H1 (cell line): ENCODE measurements at regions not wholly inside any gene's neighbourhood (a gene's known extent, or its start where the extent isn't known, plus 50 kb on each side); places are given as distances from the start of the nearest gene placed in this dataset.

Experiments used
- CTCF ChIA-PET: fragments of 300-600 bp; sonication (Branson Sonifier 250); formaldehyde crosslinking; loops from one replicate; lab custom pipeline; 2021; ENCODE audit not compliant: partially characterized antibody; lab: Charles Lee
- POLR2A ChIA-PET: fragments of 300-600 bp; sonication (Branson Sonifier 250); formaldehyde crosslinking; loops from one replicate; lab custom pipeline; 2021; ENCODE audit warnings: inconsistent platforms; ENCODE audit not compliant: partially characterized antibody; lab: Charles Lee
- DNase-seq, 2 experiments: peaks; one replicate each; pipeline versions ENCODE4 v3.0.0 to v3.0.0-alpha.2; 2010 to 2022; ENCODE audit warnings: low spot score in 2 of 2, low read depth in 1 of 2, mixed read lengths in 1 of 2
- FAIRE-seq: peaks from 2 replicates; lab custom pipeline; 2011; peaks lifted over from hg19 to GRCh38; lab: Jason Lieb, UNC
- H2AFZ ChIP-seq: 2 replicates; pipeline ENCODE4 v1.8.1; 2012; ENCODE audit warnings: low read length, inconsistent platforms
- H2AK5ac ChIP-seq: 2 replicates; pipeline ENCODE4 v1.6.1; 2013; ENCODE audit warnings: low read depth, low read length
- H2BK120ac ChIP-seq: replicated peaks from 2 replicates; pipeline ENCODE3; 2013; ENCODE audit warnings: low read depth, low read length, inconsistent platforms
- H2BK12ac ChIP-seq: 2 replicates; pipeline ENCODE4 v1.6.1; 2013; ENCODE audit warnings: low read depth, low read length
- H2BK15ac ChIP-seq: 2 replicates; pipeline ENCODE4 v1.6.1; 2013; ENCODE audit warnings: low read length
- H2BK20ac ChIP-seq: 2 replicates; pipeline ENCODE4 v1.6.1; 2013; ENCODE audit warnings: low read length
- H2BK5ac ChIP-seq: 2 replicates; pipeline ENCODE4 v1.6.1; 2013; ENCODE audit warnings: low read depth, low read length
- H3K14ac ChIP-seq: 2 replicates; pipeline ENCODE4 v1.6.1; 2013; ENCODE audit warnings: inconsistent platforms; ENCODE audit not compliant: insufficient read length
- H3K18ac ChIP-seq: 2 replicates; pipeline ENCODE4 v1.6.1; 2013; ENCODE audit warnings: low read length; ENCODE audit errors: extremely low read depth
- H3K23ac ChIP-seq: 2 replicates; pipeline ENCODE4 v1.6.1; 2013; ENCODE audit warnings: inconsistent platforms; ENCODE audit not compliant: insufficient read length
- H3K23me2 ChIP-seq: 2 replicates; pipeline ENCODE4 v1.6.1; 2013; ENCODE audit warnings: low read depth, low read length
- H3K27ac ChIP-seq: 2 replicates; pipeline ENCODE4 v1.6.1; 2011; ENCODE audit warnings: low read depth, low read length, inconsistent platforms
- H3K27me3 ChIP-seq, 4 experiments: replicated peaks in 1 of 4; 1 replicate in 1 of 4; 2 replicates in 3 of 4; pipeline versions ENCODE4 v1.6.1 to v1.8.1; 2011 to 2013; ENCODE audit warnings: low read length in 3 of 4, mild to moderate bottlenecking in 3 of 4, inconsistent platforms in 2 of 4, mixed read lengths in 2 of 4, moderate library complexity in 1 of 4; ENCODE audit not compliant: control insufficient read depth in 3 of 4, insufficient read depth in 3 of 4; ENCODE audit errors: extremely low read depth in 1 of 4
- H3K36me3 ChIP-seq, 4 experiments: 2 replicates each; pipeline versions ENCODE4 v1.6.1 to v1.8.1; 2011 to 2013; ENCODE audit warnings: mild to moderate bottlenecking in 4 of 4, low read length in 3 of 4, moderate library complexity in 2 of 4, control low read depth in 1 of 4, inconsistent platforms in 1 of 4; ENCODE audit not compliant: insufficient read depth in 4 of 4, control insufficient read depth in 2 of 4
- H3K4ac ChIP-seq: replicated peaks from 2 replicates; pipeline ENCODE3; 2013; ENCODE audit warnings: low read length, low read depth, mixed read lengths, inconsistent platforms; ENCODE audit not compliant: insufficient read length
- H3K4me1 ChIP-seq, 4 experiments: replicated peaks in 1 of 4; 1 replicate in 1 of 4; 2 replicates in 3 of 4; pipeline versions ENCODE4 v1.6.1 to v1.8.1; 2011 to 2013; ENCODE audit warnings: low read length in 3 of 4, inconsistent platforms in 2 of 4, mixed read lengths in 1 of 4; ENCODE audit not compliant: insufficient read depth in 4 of 4, control insufficient read depth in 3 of 4
- H3K4me2 ChIP-seq, 2 experiments: 2 replicates each; pipeline versions ENCODE4 v1.6.1 to v1.8.1; 2011 to 2013; ENCODE audit warnings: low read depth in 2 of 2, low read length in 2 of 2, control low read depth in 1 of 2, inconsistent platforms in 1 of 2, mild to moderate bottlenecking in 1 of 2; ENCODE audit not compliant: insufficient read depth in 1 of 2
- H3K4me3 ChIP-seq, 4 experiments: fragments of 200-600, 300-600 bp in 1 of 4; sonication (generic), shearing (Covaris generic), sonication (Bioruptor Twin) in 1 of 4; 2 replicates each; pipeline versions ENCODE4 v1.5.1 to v1.8.1; 2011 to 2016; ENCODE audit warnings: low read length in 4 of 4, low read depth in 3 of 4, control low read depth in 2 of 4, inconsistent platforms in 2 of 4, mild to moderate bottlenecking in 2 of 4, mixed read lengths in 1 of 4, moderate library complexity in 1 of 4; ENCODE audit not compliant: insufficient read depth in 2 of 4; ENCODE audit errors: extremely low read depth in 1 of 4
- H3K56ac ChIP-seq: replicated peaks from 2 replicates; pipeline ENCODE3; 2013; ENCODE audit warnings: low read depth, mild to moderate bottlenecking, mixed read lengths, low read length, inconsistent platforms; ENCODE audit not compliant: insufficient read length
- H3K79me1 ChIP-seq: 2 replicates; pipeline ENCODE4 v1.6.1; 2013; ENCODE audit warnings: low read depth, low read length, control low read depth
- H3K79me2 ChIP-seq, 2 experiments: 2 replicates each; pipeline versions ENCODE4 v1.6.1 to v1.8.1; 2012 to 2013; ENCODE audit warnings: low read length in 2 of 2, mild to moderate bottlenecking in 2 of 2, inconsistent platforms in 1 of 2; ENCODE audit not compliant: insufficient read depth in 2 of 2, control insufficient read depth in 1 of 2
- H3K9ac ChIP-seq, 4 experiments: replicated peaks in 1 of 4; 1 replicate in 1 of 4; 2 replicates in 3 of 4; pipeline versions ENCODE4 v1.6.1 to v1.8.1; 2011 to 2013; ENCODE audit warnings: low read depth in 3 of 4, low read length in 3 of 4, control low read depth in 2 of 4, mild to moderate bottlenecking in 2 of 4, moderate library complexity in 2 of 4, inconsistent platforms in 1 of 4; ENCODE audit errors: extremely low read depth in 1 of 4
- H3K9me3 ChIP-seq, 2 experiments: 2 replicates each; pipeline versions ENCODE4 v1.6.1 to v1.8.1; 2012 to 2013; ENCODE audit warnings: mild to moderate bottlenecking in 2 of 2, moderate library complexity in 2 of 2, control low read depth in 1 of 2, inconsistent platforms in 1 of 2, low read depth in 1 of 2, low read length in 1 of 2, mixed read lengths in 1 of 2; ENCODE audit not compliant: insufficient read depth in 2 of 2
- H4K20me1 ChIP-seq, 2 experiments: replicated peaks in 1 of 2; 2 replicates each; pipeline versions ENCODE3 to v1.8.1; 2011 to 2013; ENCODE audit warnings: inconsistent platforms in 2 of 2, low read length in 2 of 2, mild to moderate bottlenecking in 1 of 2; ENCODE audit not compliant: insufficient read depth in 2 of 2, control insufficient read depth in 1 of 2
- H4K5ac ChIP-seq: 2 replicates; pipeline ENCODE4 v1.6.1; 2013; ENCODE audit warnings: low read length, low read depth, mixed read lengths, inconsistent platforms; ENCODE audit not compliant: insufficient read length
- H4K8ac ChIP-seq: 2 replicates; pipeline ENCODE4 v1.8.0; 2013; ENCODE audit warnings: mild to moderate bottlenecking, moderate library complexity, low read length, inconsistent platforms; ENCODE audit not compliant: insufficient read depth; ENCODE audit errors: extremely low read depth
- H4K91ac ChIP-seq: replicated peaks from 2 replicates; pipeline ENCODE3; 2013; ENCODE audit warnings: low read length, mixed read lengths, inconsistent platforms; ENCODE audit not compliant: insufficient read length
- CREB1 ChIP-seq: IDR thresholded peaks from 2 replicates; pipeline ENCODE4 v1.6.1; 2012; ENCODE audit warnings: inconsistent platforms
- CTBP2 ChIP-seq: IDR thresholded peaks from 2 replicates; pipeline ENCODE4 v1.7.0; 2011; ENCODE audit warnings: borderline replicate concordance, mild to moderate bottlenecking, moderate library complexity, mixed read lengths, low read length; ENCODE audit not compliant: insufficient read depth, insufficient read length
- EP300 ChIP-seq, 2 experiments: IDR thresholded peaks; 1 replicate in 1 of 2; 2 replicates in 1 of 2; pipeline ENCODE4 v1.6.1; 2011 to 2012; ENCODE audit warnings: low read depth in 2 of 2, low read length in 2 of 2, mild to moderate bottlenecking in 2 of 2, borderline replicate concordance in 1 of 2, inconsistent platforms in 1 of 2, moderate library complexity in 1 of 2
- HDAC2 ChIP-seq, 2 experiments: fragments of 300-600 bp in 1 of 2; sonication (generic) in 1 of 2; IDR thresholded peaks; 2 replicates each; pipeline ENCODE4 v1.6.1; 2011 to 2012; ENCODE audit warnings: low read depth in 2 of 2, low read length in 2 of 2, mild to moderate bottlenecking in 2 of 2, moderate library complexity in 2 of 2, borderline replicate concordance in 1 of 2, inconsistent platforms in 1 of 2
- JUN ChIP-seq: IDR thresholded peaks from 2 replicates; pipeline ENCODE4 v1.6.1; 2011; ENCODE audit warnings: low read depth, mild to moderate bottlenecking, improper control_type of control experiment, low read length
- POU5F1 ChIP-seq: IDR thresholded peaks from 2 replicates; pipeline ENCODE4 v1.6.1; 2011; ENCODE audit warnings: low read depth, mild to moderate bottlenecking, low read length, moderate library complexity
- RNF2 ChIP-seq: fragments of 200-900, 300-1000 bp; sonication (generic); IDR thresholded peaks from 2 replicates; pipeline ENCODE4 v1.7.1; 2016; ENCODE audit warnings: borderline replicate concordance, low read depth, mild to moderate bottlenecking, antibody characterized with exemption, low read length; ENCODE audit not compliant: poor library complexity, severe bottlenecking; ENCODE audit errors: missing control alignments
- SIX5 ChIP-seq: IDR thresholded peaks from 2 replicates; pipeline ENCODE4 v1.6.1; 2011; ENCODE audit warnings: mild to moderate bottlenecking, low read depth, low read length
- SUZ12 ChIP-seq: fragments of 200-600 bp; sonication (generic); IDR thresholded peaks from 2 replicates; pipeline ENCODE4 v1.6.1; 2012; ENCODE audit warnings: mild to moderate bottlenecking, inconsistent platforms, low read length, moderate library complexity, mixed read lengths
- TAF7 ChIP-seq: optimal IDR thresholded peaks from 2 replicates; pipeline ENCODE3; 2011; ENCODE audit warnings: low read depth, mild to moderate bottlenecking, inconsistent platforms, low read length, moderate library complexity, borderline replicate concordance
- TEAD4 ChIP-seq: IDR thresholded peaks from 2 replicates; pipeline ENCODE4 v1.6.1; 2012; ENCODE audit warnings: low read depth, low read length, inconsistent platforms, mixed read lengths
- YY1 ChIP-seq: IDR thresholded peaks from 2 replicates; pipeline ENCODE4 v1.6.1; 2011; ENCODE audit warnings: low read depth, mild to moderate bottlenecking, low read length
- ZNF274 ChIP-seq: IDR thresholded peaks from 2 replicates; pipeline ENCODE4 v1.7.0; 2012; ENCODE audit warnings: low read length, borderline replicate concordance; ENCODE audit errors: extremely low read depth
- WGBS, 2 experiments: shearing (Covaris generic) in 1 of 2; methylation state at CpG; one replicate each; pipeline versions ENCODE4 v1.1.6 to v1.1.7; 2013 to 2015; ENCODE audit warnings: low lambda C conversion rate in 2 of 2, mixed read lengths in 2 of 2, inconsistent platforms in 1 of 2, low coverage in 1 of 2, missing lambda C conversion rate in 1 of 2; ENCODE audit not compliant: insufficient replicate concordance in 2 of 2, insufficient coverage in 1 of 2, insufficient read length in 1 of 2; ENCODE audit errors: extremely low coverage in 1 of 2, missing lambda C conversion rate in 1 of 2; 5-methylcytosine and 5-hydroxymethylcytosine counted together

GRCh38 chr1:87712261-87713010, 383.8 kb downstream of the LMO4 start:
- Histone ChIP-seq H3K4me2 (no peak overlapping the region), H3K4me1 (no peaks in the 10 kb centered on the region), H2BK15ac (no peak overlapping the region), H3K14ac (no peak overlapping the region), H2AFZ (no peak overlapping the region), H3K56ac (no peak overlapping the region), H2BK5ac (no peak overlapping the region), H3K4ac (no peak overlapping the region), H3K27ac (no peak overlapping the region), H4K5ac (no peak overlapping the region), H3K23ac (no peak overlapping the region), H2BK120ac (no peak overlapping the region), H3K9ac (no peak overlapping the region), H3K27me3 (no peaks in the 10 kb centered on the region), H3K18ac (no peak overlapping the region), H3K4me3 (no peak overlapping the region), H3K79me1 (no peaks in the 10 kb centered on the region), H2AK5ac (no peak overlapping the region), H3K36me3 (no peaks in the 10 kb centered on the region), H2BK20ac (no peak overlapping the region), H3K23me2 (no peaks in the 10 kb centered on the region), H3K79me2 (no peaks in the 10 kb centered on the region), H4K20me1 (no peaks in the 10 kb centered on the region), H4K91ac (no peak overlapping the region), H2BK12ac (no peak overlapping the region), H3K9me3 (no peaks in the 10 kb centered on the region), H4K8ac (no peak overlapping the region)
- POLR2A ChIA-PET: no interaction called here
- 72% methylated on average over 2 of the region's 2 CpGs; no CpG with 5 or more reads in 1 of the 2 experiments for WGBS, 2 experiments
- DNase-seq (no peak), FAIRE-seq (no peak)
- CTCF ChIA-PET: no interaction called here
- TF ChIP-seq JUN: no peak
- TF ChIP-seq CREB1: no peak
- no peak for TF ChIP-seq CTBP2
- no peak for TF ChIP-seq HDAC2 (IDR thresholded peaks at IDR 0.05; ENCODE audit: borderline replicate concordance in 1 of 2, low read depth in 2 of 2, low read length in 2 of 2)
- no peak for TF ChIP-seq SUZ12
- TF ChIP-seq SIX5: no peak
- no peak for TF ChIP-seq TEAD4
- TF ChIP-seq ZNF274: no peak
- TF ChIP-seq EP300 (IDR thresholded peaks at IDR 0.05; ENCODE audit: borderline replicate concordance in 1 of 2, low read depth in 2 of 2, low read length in 2 of 2): no peak
- TF ChIP-seq RNF2: no peak
- TF ChIP-seq TAF7: no peak
- no peak for TF ChIP-seq YY1
- TF ChIP-seq POU5F1: no peak
